ENCODE measurements at regions not wholly inside any gene's neighbourhood (a gene's known extent, or its start where the extent isn't known, plus 50 kb on each side); places are given as distances from the start of the nearest gene placed in this dataset.

DNA sequence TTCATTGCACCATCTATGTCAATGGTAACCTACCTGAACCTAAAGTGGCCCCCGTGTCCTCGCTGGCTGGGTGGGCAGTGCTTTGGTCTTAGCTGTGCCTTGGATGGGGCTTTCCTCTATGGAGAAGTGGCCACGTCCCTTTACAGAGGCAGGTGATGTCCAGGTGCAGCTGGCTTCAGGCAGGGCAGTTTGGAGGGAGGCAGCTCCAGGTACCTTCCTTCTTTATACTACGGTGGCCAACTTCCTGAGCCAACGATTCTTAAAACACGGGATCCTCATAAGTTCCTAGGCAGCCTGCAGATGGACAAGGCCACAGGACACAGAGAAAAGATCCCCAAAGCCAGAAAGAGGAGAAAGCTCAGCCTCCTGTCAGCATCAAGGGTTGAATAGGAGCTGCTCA, 517.3 kb upstream of the HS6ST1 start:
- peaks cover 2 to 23% of the 10 kb centered on the region in 2 experiments; a peak in 3 of 5 replicates for H3K27me3 ChIP-seq (ENCODE audit: control insufficient read depth in 1 of 2, insufficient read depth in 2 of 2, low read length in 2 of 2)
- no peaks in the 10 kb centered on the region for H3K9me3 ChIP-seq (ENCODE audit: low read length)
- CTCF ChIA-PET (ENCODE audit: low intra/inter-chr PET ratio, low total read pairs) = no interaction called here

DNA sequence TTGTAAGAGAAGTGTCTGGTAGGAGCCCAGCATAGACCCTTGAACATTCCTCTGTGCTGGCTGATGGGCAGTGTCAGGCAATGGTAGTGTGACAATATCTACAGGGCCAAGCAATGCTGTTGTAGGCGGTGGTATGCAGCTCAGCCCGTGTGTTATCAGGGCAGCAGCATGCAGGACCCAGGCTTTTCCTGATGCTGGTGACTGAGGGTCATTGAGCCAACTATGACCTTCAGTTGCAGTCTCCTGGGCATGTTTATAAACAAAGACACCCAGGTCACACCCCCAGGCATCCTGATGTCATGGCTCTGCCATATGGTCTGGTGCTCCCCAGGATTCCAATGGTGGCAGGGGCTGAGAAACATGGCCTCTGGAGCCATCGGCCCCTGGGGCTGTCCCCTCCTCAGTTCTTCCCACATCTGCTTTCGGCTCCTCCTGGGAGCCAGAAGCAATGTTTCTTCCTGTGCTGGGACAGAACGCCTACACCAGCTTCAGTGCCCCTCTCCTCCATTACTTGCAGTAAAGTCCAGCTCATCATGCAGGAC, 518.0 kb upstream of the HS6ST1 start:
- POLR2A ChIA-PET = no interaction called here
- FAIRE-seq = no peak
- H3K36me3 ChIP-seq (replicated peaks in 1 of 2; ENCODE audit: control insufficient read depth in 1 of 2, insufficient read depth in 2 of 2, low read length in 2 of 2) = no peaks in the 10 kb centered on the region

More for the DNA sequence above, 517.3 kb upstream of the HS6ST1 start:
- intact Hi-C loops (cut with micrococcal nuclease; ENCODE audit: unreplicated experiment) (no loop called here), in situ Hi-C loops (cut with HindIII; ENCODE audit: extremely low pct_ligation_motif_present, low pct_unique_long_range_greater_than_20kb) (no loop called here)
- no peak overlapping the region for H3K4me3 ChIP-seq (replicated peaks in 1 of 3; ENCODE audit: insufficient read depth in 1 of 3, low read depth in 2 of 3, low read length in 3 of 3)
- WGBS (ENCODE audit: low lambda C conversion rate) = 0% methylated on average over 5 of the region's 6 CpGs
- ATAC-seq (no peak), FAIRE-seq (no peak), DNase-seq (ENCODE audit: low spot score) (no peak)
- H3K4me1 ChIP-seq (ENCODE audit: insufficient read depth, low read length) = no peaks in the 10 kb centered on the region
- no peaks in the 10 kb centered on the region for H3K79me2 ChIP-seq (ENCODE audit: insufficient read depth, low read length)
- no peak overlapping the region for H3K27ac ChIP-seq (ENCODE audit: extremely low read length, insufficient read depth, low read length)
- no peaks in the 10 kb centered on the region for H4K20me1 ChIP-seq (ENCODE audit: insufficient read depth, low read length)
- no peak overlapping the region for H3K4me2 ChIP-seq (ENCODE audit: low read depth, low read length)
- TF ChIP-seq ZNF30 (CRISPR knock-in tag; IDR thresholded peaks at IDR 0.05) (no peak), KDM6A (CRISPR knock-in tag; IDR thresholded peaks at IDR 0.05; ENCODE audit: low read depth) (no peak)
- TF ChIP-seq, protein P1, sequence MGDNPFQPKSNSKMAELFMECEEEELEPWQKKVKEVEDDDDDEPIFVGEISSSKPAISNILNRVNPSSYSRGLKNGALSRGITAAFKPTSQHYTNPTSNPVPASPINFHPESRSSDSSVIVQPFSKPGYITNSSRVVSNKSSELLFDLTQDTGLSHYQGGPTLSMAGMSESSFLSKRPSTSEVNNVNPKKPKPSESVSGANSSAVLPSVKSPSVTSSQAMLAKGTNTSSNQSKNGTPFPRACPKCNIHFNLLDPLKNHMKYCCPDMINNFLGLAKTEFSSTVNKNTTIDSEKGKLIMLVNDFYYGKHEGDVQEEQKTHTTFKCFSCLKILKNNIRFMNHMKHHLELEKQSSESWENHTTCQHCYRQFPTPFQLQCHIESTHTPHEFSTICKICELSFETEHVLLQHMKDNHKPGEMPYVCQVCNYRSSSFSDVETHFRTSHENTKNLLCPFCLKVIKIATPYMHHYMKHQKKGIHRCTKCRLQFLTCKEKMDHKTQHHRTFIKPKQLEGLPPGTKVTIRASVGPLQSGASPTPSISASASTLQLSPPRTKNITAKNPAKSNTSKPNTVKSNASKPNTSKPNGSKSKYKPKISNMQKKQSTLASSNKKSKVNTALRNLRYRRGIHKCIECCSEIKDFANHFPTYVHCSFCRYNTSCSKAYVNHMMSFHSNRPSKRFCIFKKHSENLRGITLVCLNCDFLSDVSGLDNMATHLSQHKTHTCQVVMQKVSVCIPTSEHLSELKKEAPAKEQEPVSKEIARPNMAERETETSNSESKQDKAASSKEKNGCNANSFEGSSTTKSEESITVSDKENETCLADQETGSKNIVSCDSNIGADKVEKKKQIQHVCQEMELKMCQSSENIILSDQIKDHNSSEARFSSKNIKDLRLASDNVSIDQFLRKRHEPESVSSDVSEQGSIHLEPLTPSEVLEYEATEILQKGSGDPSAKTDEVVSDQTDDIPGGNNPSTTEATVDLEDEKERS (CRISPR knock-in tag; IDR thresholded peaks at IDR 0.05) = no peak
- no peak overlapping the region for H3K9ac ChIP-seq (ENCODE audit: insufficient read depth, low read depth, low read length)
- POLR2A ChIA-PET = no interaction called here
- no TSS peak for BruUV-seq (replicated peaks)
- no peaks in the 10 kb centered on the region for H3K36me3 ChIP-seq (replicated peaks in 1 of 2; ENCODE audit: control insufficient read depth in 1 of 2, insufficient read depth in 2 of 2, low read length in 2 of 2)
- no peak overlapping the region for H2AFZ ChIP-seq (ENCODE audit: low read length)

More for the DNA sequence above, 518.0 kb upstream of the HS6ST1 start:
- Histone ChIP-seq H3K9ac (ENCODE audit: insufficient read depth, low read depth, low read length) (no peak overlapping the region), H3K4me3 (replicated peaks in 1 of 3; ENCODE audit: insufficient read depth in 1 of 3, low read depth in 2 of 3, low read length in 3 of 3) (no peak overlapping the region), H4K20me1 (ENCODE audit: insufficient read depth, low read length) (no peaks in the 10 kb centered on the region), H3K4me2 (ENCODE audit: low read depth, low read length) (no peak overlapping the region), H3K9me3 (ENCODE audit: low read length) (no peaks in the 10 kb centered on the region), H3K4me1 (ENCODE audit: insufficient read depth, low read length) (no peaks in the 10 kb centered on the region), H3K27me3 (ENCODE audit: control insufficient read depth in 1 of 2, insufficient read depth in 2 of 2, low read length in 2 of 2) (peaks cover 2 to 23% of the 10 kb centered on the region in 2 experiments; a peak in 3 of 5 replicates), H2AFZ (ENCODE audit: low read length) (no peak overlapping the region), H3K79me2 (ENCODE audit: insufficient read depth, low read length) (no peaks in the 10 kb centered on the region), H3K27ac (ENCODE audit: extremely low read length, insufficient read depth, low read length) (no peak overlapping the region)
- in situ Hi-C loops (cut with HindIII; ENCODE audit: extremely low pct_ligation_motif_present, low pct_unique_long_range_greater_than_20kb) = no loop called here
- no TSS peak for BruUV-seq (replicated peaks)
- no peak for TF ChIP-seq REPIN1 (CRISPR knock-in tag; IDR thresholded peaks at IDR 0.05; ENCODE audit: borderline replicate concordance, low read depth)
- TF ChIP-seq GATAD1 (CRISPR knock-in tag; IDR thresholded peaks at IDR 0.05) = no peak
- ATAC-seq (no peak), DNase-seq (ENCODE audit: low spot score) (no peak)
- CTCF ChIA-PET (ENCODE audit: low intra/inter-chr PET ratio, low total read pairs) = no interaction called here
- intact Hi-C loops (cut with micrococcal nuclease; ENCODE audit: unreplicated experiment) = no loop called here
- 14% methylated on average over 5 of the region's 5 CpGs for WGBS (ENCODE audit: low lambda C conversion rate)
